Peyer's patch (tissue), 4 donors: ENCODE measurements at regions not wholly inside any gene's neighbourhood (a gene's known extent, or its start where the extent isn't known, plus 50 kb on each side); places are given as distances from the start of the nearest gene placed in this dataset.

Experiments
- DNase-seq, 3 donors: peaks; one replicate each; pipeline ENCODE4 v3.0.0-alpha.2; 2017 to 2019
- H3K27ac ChIP-seq, 4 donors: fragments of 200-600 bp; sonication (generic); one replicate each; pipeline ENCODE4 v1.5.1; 2016 to 2019
- H3K27me3 ChIP-seq, 2 donors: fragments of 200-600 bp; sonication (generic); one replicate each; pipeline ENCODE4 v1.5.1; 2019
- H3K36me3 ChIP-seq, 3 donors: fragments of 200-600 bp; sonication (generic); one replicate each; pipeline ENCODE4 v1.5.1; 2016 to 2019
- H3K4me1 ChIP-seq, 4 donors: fragments of 200-600 bp; sonication (generic); one replicate each; pipeline ENCODE4 v1.5.1; 2016 to 2019
- H3K4me3 ChIP-seq, 4 donors: fragments of 200-600 bp; sonication (generic); 1 replicate in 3 of 4; 2 replicates in 1 of 4; pipeline ENCODE4 v1.5.1; 2016 to 2019; ENCODE audit warnings: mild to moderate bottlenecking in 1 of 4
- H3K9me3 ChIP-seq, 4 donors: fragments of 200-600 bp; sonication (generic); one replicate each; pipeline ENCODE4 v1.5.1; 2016 to 2019; ENCODE audit warnings: mild to moderate bottlenecking in 1 of 4
- CTCF ChIP-seq, 6 experiments: fragments of 450-650 bp in 4 of 6; fragments of 200-600 bp in 2 of 6; sonication (generic) in 1 of 6; IDR thresholded peaks; one replicate each; pipeline ENCODE4 v1.5.1; 2017 to 2019; ENCODE audit warnings: antibody characterized with exemption in 6 of 6, mild to moderate bottlenecking in 3 of 6, moderate library complexity in 1 of 6
- POLR2A ChIP-seq, 2 donors: fragments of 450-650 bp; IDR thresholded peaks; one replicate each; pipeline ENCODE4 v1.5.1; 2017; ENCODE audit warnings: antibody characterized with exemption in 2 of 2, mild to moderate bottlenecking in 2 of 2, moderate library complexity in 2 of 2

- Histone ChIP-seq H3K4me3 (no peak overlapping the region), H3K27ac (no peak overlapping the region), H3K27me3 (no peaks in the 10 kb centered on the region), H3K36me3 (no peaks in the 10 kb centered on the region), H3K4me1 (peaks cover 0 to 8% (median 4%) of the 10 kb centered on the region in 4 donors), H3K9me3 (no peaks in the 10 kb centered on the region)
- no peak for TF ChIP-seq POLR2A (IDR thresholded peaks at IDR 0.05)
- no peak for TF ChIP-seq CTCF (IDR thresholded peaks at IDR 0.05)
- no peak for DNase-seq
Observed at GRCh38 chr6:150651808-150652470, 52.3 kb downstream of the PLEKHG1 start.

GRCh38 chr6:150652848-150653613 is 53.3 kb downstream of the PLEKHG1 start:
- H3K36me3 ChIP-seq = no peaks in the 10 kb centered on the region
- no peaks in the 10 kb centered on the region for H3K9me3 ChIP-seq
- DNase-seq = no peak
- no peak overlapping the region for H3K4me3 ChIP-seq
- H3K27me3 ChIP-seq = no peaks in the 10 kb centered on the region
- no peak overlapping the region for H3K27ac ChIP-seq
- TF ChIP-seq CTCF (IDR thresholded peaks at IDR 0.05) (no peak), POLR2A (IDR thresholded peaks at IDR 0.05) (no peak)
- peaks cover 0 to 8% (median 4%) of the 10 kb centered on the region in 4 donors for H3K4me1 ChIP-seq

GRCh38 chr6:150654608-150655007 is 54.9 kb downstream of the PLEKHG1 start:
- DNase-seq = no peak
- no peaks in the 10 kb centered on the region for H3K27me3 ChIP-seq
- TF ChIP-seq CTCF (IDR thresholded peaks at IDR 0.05) = no peak
- TF ChIP-seq POLR2A (IDR thresholded peaks at IDR 0.05) = no peak

GRCh38 chr6:150656156-150656555 is 56.5 kb downstream of the PLEKHG1 start:
- Histone ChIP-seq H3K4me1 (peaks cover 0 to 15% (median 4%) of the 10 kb centered on the region in 4 donors), H3K36me3 (no peaks in the 10 kb centered on the region), H3K27me3 (no peaks in the 10 kb centered on the region), H3K9me3 (no peaks in the 10 kb centered on the region), H3K27ac (no peak overlapping the region), H3K4me3 (no peak overlapping the region)
- no peak for DNase-seq
- TF ChIP-seq CTCF (IDR thresholded peaks at IDR 0.05) (no peak), POLR2A (IDR thresholded peaks at IDR 0.05) (no peak)

More at GRCh38 chr6:150654608-150655007, 54.9 kb downstream of the PLEKHG1 start:
- H3K4me3 ChIP-seq = no peak overlapping the region
- H3K27ac ChIP-seq = no peak overlapping the region
- H3K4me1 ChIP-seq = peaks cover 0 to 15% (median 4%) of the 10 kb centered on the region in 4 donors
- H3K9me3 ChIP-seq = no peaks in the 10 kb centered on the region
- no peaks in the 10 kb centered on the region for H3K36me3 ChIP-seq

GRCh38 chr6:150658421-150658820 is 58.7 kb downstream of the PLEKHG1 start:
- Histone ChIP-seq H3K36me3 (no peaks in the 10 kb centered on the region), H3K27ac (no peak overlapping the region), H3K4me1 (peaks cover 0 to 9% (median 4%) of the 10 kb centered on the region in 4 donors), H3K9me3 (no peaks in the 10 kb centered on the region), H3K4me3 (no peak overlapping the region), H3K27me3 (no peaks in the 10 kb centered on the region)
- TF ChIP-seq POLR2A (IDR thresholded peaks at IDR 0.05) (no peak), CTCF (IDR thresholded peaks at IDR 0.05) (no peak)
- DNase-seq = no peak
